Fibroblast of skin of right quadriceps (primary cell): ENCODE measurements at regions not wholly inside any gene's neighbourhood (a gene's known extent, or its start where the extent isn't known, plus 50 kb on each side); places are given as distances from the start of the nearest gene placed in this dataset.

Experiments
- DNase-seq: peaks from one replicate; pipeline ENCODE4 v3.0.0-alpha.2; 2013

- DNase-seq = no peak
Observed at GRCh38 chr12:13670285-13670866, 311.0 kb downstream of the GRIN2B start.

DNA sequence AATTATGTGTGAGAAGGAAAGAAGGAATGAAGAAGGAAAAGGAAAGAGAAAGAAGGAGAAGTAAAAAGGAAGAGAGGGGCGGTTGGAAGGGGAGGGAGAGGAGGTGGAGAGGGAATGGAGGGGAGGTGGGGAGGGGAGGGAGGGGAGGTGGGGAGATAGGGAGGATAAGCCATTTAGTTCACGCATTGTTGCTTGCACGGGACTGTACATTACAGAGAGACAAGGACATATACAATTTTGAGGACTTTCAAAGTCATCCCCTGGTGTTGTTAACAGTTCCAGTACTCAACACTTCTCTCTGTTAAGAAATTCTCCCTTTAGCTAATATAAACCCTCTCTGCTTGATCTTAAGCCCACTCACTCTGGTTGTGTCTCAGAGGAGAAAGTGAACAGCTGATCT, 312.5 kb downstream of the GRIN2B start:
- DNase-seq = no peak

DNA sequence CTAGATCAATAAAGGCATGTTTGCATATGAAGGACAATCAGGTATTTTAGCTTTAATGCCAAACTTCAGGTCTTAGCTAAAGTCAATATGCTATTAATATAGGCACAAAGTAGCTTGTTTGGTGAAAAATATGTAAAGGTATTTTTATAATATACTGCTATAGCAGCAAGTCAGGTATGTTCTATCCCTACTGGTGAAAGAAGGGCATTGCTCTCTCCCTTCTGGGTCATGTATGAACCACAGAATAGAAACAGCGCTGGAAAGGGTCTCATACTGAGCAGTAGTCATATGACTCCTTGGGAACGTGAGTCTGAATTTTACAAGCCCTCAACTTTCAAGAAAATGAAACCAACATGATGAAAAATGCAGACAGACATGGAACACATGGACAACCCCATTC, 314.6 kb downstream of the GRIN2B start:
- no peak for DNase-seq

DNA sequence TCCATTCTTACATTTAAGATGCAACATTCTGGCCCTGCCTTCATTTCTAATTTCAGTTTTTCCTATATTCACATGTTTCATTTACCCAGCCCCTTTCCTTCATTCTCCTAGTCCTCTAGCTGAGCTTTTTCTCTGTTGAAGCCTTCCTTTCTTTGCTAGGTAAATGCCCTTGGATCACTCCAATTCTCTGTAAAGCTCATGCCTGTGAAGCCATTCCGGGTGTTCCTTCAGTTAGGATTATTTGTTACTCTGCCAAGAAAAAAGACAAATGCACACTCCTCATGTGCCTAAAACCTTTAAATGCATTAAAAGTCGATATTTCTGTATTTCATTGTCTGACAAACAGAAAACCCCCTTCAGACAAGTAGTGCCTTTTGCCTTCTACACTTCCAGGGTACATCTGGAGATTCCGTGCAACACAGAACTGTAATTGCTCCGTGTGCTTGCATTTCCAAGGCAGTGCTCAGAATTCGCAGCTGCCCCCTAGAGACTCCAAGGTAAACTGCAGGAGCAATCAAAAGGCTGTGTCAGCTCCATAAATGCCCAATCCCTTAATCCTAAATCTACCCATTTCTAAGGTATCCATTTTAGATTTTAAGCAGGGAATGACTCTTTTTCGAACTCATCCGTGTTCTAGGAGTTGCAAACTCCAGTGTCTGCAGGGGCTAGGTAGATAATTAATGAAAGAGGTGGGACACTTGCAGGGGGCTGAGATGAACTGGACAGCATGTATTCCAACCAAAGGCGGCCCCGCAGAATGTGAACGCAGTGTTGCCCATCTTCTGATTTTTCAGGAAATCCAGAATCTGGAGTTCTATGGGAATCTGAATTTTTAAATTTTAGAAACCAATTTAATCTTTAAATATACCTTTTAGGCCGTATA, 320.2 kb downstream of the GRIN2B start:
- peak; percentile 56 for DNase-seq

DNA sequence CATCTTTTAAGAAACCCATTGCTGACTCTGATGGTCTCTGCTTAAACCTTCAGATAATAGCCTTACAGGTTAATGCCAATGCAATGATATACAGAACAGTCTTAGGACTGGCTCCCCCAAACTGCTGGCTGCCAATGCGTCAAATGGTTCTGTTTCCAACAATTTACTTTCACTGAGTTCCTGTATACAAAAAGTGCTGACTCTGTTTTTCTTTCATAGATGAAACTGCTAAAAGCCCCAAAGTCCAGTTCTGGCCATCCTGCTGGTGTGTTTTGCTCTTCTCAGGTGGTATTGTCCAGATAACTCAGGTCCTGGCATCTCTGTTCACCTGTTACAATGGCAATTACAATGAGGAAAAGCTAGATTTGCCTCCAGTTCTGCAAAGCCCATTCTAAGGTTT, 326.9 kb downstream of the GRIN2B start:
- DNase-seq = no peak

GRCh38 chr12:13652105-13652504, 329.3 kb downstream of the GRIN2B start:
- no peak for DNase-seq

DNA sequence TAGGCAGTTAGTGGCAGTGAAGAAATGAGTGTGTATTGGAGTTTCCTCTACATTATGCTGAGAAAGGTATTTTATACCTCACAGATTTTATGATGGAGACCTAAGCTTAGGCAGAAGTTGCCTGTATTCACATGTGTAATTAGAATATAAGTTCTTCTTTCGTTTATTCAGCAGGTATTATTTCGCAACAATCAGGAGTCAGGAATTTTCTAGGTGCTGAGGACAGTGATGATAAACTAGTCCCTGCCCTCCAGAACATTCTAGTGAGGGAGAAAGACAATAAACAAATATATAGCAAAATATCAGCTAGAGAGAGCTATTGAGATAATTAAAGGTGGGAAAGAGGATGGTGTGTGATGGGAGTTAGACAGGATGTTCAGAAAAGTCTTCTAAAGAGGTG, 345.7 kb downstream of the GRIN2B start:
- DNase-seq = no peak

DNA sequence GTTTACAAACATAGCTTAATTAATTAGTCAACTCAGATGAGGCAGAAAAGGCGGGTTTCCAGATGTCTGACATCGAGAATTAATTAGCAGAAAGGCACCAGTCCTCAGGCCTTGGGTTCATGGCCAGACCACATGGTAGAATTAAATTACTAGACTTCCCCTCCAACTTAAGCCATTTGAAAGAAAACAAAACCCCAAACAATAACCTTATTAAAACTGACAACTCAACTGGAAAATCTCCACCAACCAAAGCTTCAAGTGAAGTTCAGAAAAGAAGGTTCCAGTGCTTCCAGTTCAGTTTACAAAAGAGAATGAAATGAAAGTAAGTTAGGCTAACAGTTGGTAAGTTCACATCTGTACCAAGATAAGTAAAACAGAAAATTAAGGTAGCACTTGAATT, 349.5 kb downstream of the GRIN2B start:
- no peak for DNase-seq

GRCh38 chr12:13630354-13630753, 351.0 kb downstream of the GRIN2B start:
- DNase-seq = no peak

- DNase-seq = no peak
Observed at GRCh38 chr12:13628067-13628466, 353.3 kb downstream of the GRIN2B start.

GRCh38 chr12:13627536-13627935, 353.9 kb downstream of the GRIN2B start:
- DNase-seq = no peak

GRCh38 chr12:13613297-13613696, 368.1 kb downstream of the GRIN2B start:
- DNase-seq = no peak

GRCh38 chr12:13609894-13610679, 371.3 kb downstream of the GRIN2B start:
- DNase-seq = no peak

GRCh38 chr12:13606290-13606689, 375.1 kb downstream of the GRIN2B start:
- no peak for DNase-seq

GRCh38 chr12:13603953-13604352, 377.4 kb downstream of the GRIN2B start:
- no peak for DNase-seq

- no peak for DNase-seq
Observed at GRCh38 chr12:13602172-13602571, 379.2 kb downstream of the GRIN2B start.

- no peak for DNase-seq
Observed at GRCh38 chr12:13599176-13599575, 382.2 kb downstream of the GRIN2B start.

- DNase-seq = no peak
Observed at GRCh38 chr12:13597837-13598236, 383.6 kb downstream of the GRIN2B start.

- DNase-seq = no peak
Observed at GRCh38 chr12:13597166-13597565, 384.2 kb downstream of the GRIN2B start.

DNA sequence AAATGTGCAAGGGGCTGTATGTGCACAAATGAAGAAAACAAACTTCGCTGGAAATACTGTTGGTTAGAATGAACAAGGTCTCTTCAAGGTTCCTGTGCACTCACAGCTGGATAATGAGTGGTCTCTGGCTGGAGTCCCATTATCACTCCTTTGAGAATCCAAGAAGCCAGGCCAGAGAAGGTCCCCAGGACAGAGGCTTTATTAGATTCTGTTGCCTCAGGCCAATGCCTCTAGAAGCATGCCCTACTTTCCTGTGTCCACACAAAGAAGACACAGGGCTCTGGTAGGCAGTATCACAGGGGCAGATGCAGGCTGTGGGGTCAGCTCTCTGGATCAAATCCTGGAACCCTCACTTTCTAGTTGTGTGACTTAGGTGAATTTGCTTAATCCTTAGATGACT, 384.7 kb downstream of the GRIN2B start:
- no peak for DNase-seq

DNA sequence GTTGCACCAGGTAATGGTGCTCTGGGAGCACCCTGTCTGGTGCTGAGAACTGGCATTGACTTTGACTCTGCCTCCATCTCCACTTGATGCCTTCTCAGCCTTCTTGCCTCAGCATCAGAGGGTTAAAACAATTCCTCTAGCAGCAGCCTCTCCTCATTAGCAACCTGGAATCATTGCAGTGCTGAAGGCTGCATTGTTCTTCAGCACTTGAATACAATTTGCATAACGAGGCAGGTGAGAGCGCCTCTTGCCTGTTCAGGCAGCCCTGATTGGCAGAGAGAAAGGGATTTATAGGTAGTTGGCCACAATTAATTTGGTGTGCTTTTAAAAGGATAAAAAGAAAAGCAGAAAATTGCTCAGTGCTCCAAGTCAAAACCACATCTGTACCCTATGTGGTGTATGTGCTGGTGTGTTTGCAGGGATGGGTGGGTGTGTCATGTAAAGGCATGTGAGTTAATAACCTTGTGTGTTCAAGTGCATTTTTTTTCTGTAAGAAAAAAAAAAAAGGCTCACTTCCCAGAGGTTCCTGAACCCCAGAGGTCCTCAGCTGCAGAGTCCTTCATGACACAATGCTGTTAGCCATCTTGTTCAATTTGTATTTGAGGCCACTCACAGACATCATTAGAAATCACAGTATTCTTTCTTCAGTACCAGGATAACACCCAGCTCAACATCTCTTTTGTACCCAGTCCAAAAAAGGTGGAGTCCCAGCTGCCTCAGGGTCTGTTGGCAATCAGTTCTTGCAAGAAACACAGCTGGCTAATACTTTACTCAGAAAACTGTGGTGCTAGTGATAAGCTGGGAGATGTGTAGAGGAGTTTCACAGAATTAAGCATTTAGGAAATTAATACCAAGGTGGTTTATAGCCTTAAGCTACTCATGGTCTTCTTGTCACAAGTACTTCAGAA, 385.6 kb downstream of the GRIN2B start:
- DNase-seq = no peak

GRCh38 chr12:13594731-13595514, 386.5 kb downstream of the GRIN2B start:
- DNase-seq = no peak
